NCI-H146 (cell line): ENCODE measurements at regions not wholly inside any gene's neighbourhood (a gene's known extent, or its start where the extent isn't known, plus 50 kb on each side); places are given as distances from the start of the nearest gene placed in this dataset.

Source experiments
- DNase-seq: peaks from one replicate; lab custom pipeline; 2025; lab: John Stamatoyannopoulos, UW

DNA sequence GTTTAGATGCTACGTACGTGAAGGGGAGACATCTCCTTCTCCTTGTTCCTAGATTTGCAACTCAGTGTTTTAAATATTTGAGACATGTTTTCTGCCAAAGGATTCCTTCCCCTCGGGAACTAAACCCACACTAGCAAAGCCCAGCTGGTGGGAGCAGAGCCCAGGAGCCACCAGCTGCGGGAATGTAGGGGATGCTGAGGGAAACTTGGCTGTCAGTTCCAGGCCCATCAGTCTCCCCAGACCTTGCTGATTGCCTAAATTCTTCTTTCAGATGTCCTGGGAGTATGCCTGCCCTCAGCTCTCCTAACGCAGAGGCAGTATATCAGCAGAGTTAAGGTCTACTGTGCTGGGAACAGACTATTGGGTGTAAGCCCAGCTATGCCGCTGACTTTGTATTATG is 630.0 kb upstream of the TENM3 start:
- no peak for DNase-seq

DNA sequence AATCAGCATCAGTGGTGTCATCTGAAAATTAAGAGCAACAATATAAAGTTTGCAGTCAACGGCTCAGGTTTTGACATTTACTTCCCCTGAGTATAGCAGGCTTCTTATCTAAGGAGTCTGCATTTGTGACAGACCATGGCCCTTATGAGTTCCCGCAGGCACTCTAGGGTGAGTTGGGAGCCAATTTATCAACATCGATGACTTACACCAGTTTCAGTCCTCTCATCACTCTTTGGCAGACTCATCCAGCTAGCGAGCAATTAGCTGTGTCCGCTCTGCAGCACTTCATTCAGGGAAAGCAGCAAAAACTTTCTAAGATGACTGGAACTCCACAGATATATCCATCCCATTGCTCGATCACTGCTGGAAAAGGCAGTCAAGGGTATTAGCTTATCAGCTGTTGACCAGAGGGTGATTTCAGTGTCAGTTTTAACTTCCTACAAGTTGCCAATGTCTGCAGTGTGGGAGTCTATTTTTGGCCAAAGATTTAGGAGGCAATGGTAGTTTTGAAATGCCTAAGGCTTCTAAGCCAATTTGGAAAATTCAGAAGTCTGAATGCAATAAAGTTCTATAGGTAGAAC is 625.1 kb upstream of the TENM3 start:
- no peak for DNase-seq

DNA sequence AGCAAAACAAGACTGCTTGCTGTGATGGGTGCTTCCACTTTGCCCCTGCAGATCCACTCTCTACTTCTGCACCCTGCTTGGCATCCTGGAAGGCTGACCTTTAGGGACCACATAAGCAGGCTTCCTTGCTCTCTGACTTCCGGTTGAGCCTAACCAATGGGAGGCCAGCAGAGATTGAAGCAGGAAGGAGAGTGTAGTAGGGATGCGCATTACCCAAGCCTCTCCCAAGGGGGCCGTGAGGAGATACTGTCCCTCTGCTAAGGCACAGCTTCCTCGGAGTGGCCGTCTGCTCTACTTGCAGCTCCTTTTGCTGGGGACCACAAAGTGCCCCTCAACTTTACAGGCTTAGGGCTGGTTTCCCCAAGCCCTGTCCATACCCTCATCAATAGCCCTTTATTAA is 624.3 kb upstream of the TENM3 start:
- no peak for DNase-seq

DNA sequence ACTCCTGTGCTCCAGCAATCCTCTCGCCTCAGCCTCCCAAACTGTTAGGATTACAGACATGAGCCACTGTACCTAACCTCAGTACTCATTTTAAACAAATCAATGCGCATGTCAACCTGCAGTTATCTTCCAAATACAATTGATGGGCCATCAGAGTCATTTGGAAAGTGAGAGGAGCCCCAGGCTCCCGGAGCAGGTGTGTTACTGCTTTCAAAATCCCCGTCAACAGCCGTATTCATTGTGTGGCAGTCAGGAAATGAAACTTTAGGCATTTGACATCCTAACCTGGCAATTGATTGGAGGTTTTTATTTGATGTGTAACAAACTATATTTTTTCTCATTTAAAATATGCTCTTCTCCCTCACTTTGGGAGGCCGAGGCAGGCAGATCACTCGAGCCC is 623.6 kb upstream of the TENM3 start:
- peak; percentile 85 for DNase-seq

DNA sequence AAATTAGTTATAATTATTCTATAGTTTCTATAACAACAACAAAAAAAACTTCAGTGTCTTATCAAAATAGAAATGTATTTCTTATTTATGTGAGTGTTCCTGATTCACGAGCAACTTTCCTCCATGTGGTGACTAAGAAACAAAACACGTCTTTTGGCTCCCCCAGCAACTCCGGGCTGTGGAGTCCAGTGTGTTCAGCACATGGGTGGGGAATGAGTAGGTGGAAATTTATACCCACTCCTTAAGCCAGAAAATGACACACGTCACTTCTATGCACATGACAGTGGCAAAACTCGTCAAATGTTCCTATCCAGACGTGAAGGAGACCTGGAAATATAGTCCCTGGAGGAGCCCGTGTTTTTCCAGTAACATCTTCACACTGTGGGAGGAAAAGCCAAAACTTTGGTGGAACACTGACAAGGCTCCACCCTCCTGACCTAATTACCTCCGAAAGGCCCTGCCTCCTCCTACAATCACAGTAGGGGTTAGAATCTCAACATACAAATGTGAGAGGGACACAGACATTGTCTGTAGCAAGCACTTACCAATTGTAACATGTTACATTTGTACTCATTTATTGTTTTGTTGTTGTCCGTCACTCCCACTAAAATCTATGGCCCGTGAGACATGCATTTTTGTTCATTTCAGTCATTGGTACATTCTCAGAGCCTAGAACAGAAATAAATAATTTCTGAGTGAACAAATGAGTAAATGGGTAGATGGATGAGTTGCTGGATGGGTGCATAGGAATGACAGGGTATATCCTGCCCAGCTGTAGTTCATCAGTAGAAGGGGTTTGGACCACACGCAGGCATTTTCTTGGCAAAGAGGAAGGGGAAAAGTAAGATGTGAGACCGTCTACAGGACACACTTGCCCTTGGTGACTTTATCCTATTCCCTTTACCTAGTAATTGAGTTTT is 605.8 kb upstream of the TENM3 start:
- no peak for DNase-seq

DNA sequence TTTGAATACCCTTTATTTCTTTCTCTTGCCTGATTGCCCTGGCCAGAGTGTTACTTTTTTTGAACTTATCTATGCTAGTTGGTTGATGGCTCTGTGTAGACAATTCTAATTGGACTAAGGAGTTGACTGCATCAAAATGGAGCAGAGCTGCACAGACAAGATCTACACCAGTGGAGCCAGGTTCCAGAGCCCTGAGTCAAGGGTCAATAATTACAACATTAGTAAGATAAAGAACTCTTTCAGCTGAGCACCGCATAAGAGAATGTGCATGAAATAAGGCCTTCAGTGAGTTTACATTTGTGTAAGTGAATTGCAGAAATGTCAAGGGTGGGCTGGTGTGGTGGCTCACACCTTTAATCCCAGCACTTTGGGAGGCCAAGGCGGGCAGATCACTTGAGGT is 599.7 kb upstream of the TENM3 start:
- no peak for DNase-seq

DNA sequence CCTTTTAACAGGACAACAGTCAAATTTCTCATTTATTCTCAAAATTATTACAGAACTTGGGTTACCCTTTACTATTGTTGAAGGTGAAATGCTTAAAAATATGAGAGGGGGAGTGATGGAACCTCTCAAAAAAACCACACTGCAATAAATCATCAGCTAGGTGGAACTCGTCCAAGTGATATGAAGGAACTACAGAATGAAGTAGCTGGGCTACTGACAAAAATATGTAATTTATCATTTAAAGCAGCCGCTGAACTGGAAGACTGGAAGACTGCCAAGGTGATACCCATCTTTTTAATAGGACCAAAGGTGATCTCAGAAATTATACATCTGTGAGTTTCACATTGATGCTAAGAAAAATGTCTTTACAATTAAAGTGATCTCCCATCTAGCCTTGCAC is 597.7 kb upstream of the TENM3 start:
- DNase-seq = no peak

DNA sequence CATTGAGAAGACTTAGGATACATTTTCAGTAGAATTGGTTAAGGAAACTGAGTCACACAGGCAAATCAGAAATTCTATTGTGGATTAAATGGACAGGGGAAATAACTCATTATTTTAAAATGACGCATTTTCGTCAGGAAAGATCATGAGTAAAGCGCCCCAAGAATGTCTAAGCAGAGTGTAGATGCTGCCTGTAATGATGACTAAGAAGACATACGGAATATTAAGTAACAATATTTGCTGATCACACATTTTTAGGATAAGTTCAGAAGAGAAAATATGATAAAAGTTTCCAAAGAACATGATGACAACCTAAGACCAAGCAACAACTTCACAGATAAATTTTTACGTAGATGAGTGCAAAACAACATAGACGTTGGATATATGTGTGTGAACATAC is 596.3 kb upstream of the TENM3 start:
- no peak for DNase-seq

DNA sequence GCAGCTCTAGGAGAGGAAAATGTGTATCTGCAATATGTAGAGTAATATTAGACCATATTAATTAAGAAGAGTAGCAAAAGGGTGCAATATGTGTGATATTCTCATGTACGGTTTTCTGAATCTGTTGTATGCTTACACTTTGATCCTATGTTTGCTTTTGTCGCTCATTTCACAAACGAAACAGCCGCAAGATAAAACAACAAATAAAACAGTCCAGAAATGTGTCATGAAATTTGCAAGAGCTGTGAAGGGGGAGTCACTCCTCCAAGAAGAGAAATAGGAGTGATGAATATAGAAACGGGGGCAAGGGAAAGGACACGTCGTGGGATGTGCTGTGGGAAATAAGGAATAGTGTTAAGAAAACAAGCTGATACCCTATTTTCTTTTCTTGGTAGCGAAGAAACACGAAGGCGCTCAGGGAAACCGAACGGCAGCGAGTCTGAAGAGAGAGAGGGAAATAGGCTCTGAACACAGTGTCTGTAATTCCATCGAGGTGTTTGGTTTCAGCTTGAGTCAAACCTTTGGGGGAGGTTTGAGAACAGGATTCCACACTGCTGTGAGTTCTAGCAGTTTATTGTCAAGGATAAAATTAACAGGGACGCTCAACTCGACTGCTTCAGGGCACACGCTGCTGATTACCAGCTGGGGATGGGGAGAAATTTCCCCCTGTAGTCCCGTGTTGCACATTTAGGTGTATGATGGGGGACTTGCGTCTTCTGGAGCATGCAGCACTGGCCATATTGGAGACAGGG is 595.6 kb upstream of the TENM3 start:
- DNase-seq = no peak

DNA sequence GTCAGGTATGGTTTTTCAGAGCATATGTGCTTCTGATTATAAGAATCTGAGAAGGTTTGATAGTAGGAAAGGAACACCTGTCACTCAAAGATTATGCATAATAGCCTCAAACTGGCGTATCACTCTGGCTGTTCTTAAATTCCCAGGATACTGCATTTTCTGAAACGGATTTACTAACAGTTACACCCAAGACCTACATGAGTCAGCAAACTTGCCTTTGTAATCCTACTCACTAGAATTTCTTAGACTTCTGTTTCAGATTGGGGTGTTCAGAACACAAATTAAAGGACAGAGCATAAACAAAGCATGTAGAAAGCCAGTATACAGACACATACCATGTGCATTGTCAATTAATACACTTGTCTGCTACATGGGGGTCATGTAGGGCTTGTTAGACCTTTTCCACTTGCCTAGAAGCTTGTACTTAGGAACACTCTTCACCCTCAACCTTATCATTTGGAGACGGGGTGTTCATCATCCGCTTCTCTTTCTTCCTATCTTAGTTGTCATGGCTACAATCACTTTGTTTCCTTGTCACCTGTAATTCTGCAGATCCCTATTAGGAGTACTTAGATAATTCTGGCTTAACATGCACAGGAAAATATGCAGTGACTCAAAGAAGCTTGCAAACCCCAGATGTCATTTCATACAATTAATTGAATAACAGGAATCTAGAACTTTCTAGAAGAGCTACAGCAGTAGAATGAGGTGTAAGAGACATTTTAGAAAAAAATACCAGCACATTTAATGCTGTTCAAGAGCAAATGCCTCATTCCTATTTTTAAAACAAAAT is 593.0 kb upstream of the TENM3 start:
- peak; percentile 67 for DNase-seq

DNA sequence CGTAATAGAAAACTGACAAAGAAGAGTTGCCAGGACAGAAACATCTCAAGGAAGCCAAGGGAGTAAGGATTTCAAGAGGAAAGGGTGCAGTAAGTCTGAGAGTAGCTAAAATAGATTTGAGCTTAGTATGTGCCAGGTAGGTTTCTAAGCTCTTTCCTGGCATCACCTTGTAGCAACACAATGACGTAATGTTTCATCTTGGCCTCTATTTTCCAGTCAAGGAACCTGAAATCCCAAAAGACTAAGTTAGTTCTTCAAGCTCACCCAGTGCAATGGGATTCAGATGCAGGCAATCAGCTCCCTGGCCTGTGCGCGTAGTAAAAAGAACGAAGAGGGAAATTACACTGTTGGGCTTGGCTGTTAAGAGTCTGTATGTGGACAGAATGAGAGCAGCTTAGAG is 586.5 kb upstream of the TENM3 start:
- no peak for DNase-seq

DNA sequence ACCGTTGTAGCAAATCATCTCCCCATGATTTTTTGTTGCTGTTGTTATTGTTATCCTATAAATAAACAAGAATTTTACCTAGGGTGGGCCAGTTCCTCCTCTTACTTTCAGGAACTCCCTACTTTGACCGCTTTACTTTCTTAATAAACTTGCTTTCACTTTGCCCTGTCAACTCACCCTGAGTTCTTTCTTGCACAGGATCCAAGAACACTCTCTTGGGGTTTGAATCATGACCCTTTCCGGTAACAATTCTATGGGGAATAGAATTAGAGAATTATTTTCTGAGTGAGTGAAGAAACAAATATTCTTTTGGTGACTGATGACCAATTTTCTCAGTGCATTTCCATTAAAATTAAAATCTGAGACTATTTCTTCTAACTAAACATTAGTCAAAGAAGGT is 584.0 kb upstream of the TENM3 start:
- peak; percentile 64 for DNase-seq

DNA sequence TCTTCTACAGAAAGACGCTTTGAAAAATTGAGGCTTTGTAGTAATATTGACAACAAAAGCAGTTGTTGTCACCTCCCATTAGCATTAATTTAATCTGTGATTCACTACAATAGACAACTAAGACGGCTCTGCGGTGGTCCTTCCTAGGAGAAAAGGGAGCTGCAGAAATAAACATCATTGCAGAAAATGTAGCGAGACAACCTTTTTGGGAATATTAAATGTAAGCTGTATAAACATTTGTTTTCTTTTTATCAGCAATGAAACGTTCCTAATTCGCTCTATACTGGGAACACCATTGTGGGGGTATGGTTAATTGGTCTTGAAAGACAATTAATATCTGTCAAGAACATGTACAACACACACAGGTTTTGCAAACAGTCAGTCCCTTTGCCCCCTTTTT is 583.3 kb upstream of the TENM3 start:
- DNase-seq = peak; percentile 100

DNA sequence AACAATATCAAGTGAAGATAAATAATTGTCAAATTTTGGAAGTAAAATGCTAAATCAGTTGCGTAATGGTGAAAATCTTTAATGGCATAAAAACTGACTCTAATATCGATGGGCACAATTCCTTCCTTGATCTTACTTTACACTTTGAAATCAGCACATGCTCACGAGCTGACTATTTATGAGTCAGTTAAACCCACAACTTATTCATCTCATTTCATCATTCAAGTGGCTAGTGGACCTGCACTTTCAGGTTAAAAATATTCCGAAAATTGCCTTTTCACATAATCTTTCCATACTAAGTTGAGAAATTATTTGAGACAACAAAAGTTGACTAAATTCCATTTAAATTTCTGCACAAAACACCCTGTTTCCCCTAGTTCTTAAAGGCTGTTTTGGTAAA is 582.1 kb upstream of the TENM3 start:
- no peak for DNase-seq

DNA sequence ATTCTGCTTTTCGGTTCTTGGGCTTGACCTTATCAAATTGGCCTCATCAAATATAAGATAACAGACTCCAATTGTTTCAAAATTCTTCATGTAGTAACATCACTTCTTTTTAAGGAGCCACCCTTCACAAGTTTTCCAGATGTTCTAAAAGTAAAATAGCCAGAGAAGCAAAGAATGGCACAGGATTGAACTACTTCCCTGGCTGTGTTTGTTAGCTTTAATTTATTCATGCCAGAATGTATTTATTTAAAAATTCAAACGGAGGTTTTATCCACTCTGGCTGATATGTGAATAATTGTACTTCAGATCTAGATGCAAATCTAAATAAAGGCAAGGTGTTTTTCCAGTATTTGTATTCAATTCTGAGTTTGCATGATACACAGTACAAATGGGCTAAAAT is 581.3 kb upstream of the TENM3 start:
- DNase-seq = no peak

DNA sequence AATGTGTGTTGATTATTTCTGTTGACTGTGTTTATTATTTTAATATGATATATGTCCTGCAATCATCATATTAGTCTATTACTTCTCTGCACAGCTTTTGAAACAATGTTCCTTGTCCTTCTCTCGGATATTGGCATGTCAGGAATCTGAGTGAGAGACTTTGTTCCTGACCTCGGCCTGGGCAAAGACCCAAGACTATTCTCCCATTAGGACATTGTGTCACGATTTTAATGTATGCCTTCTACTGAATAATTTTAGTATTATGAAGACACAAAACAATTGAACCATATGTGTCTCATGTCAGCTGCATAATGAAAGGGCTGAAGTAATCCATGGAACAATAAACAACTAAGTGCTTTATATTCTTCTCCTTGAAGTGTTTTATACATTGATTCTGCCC is 580.8 kb upstream of the TENM3 start:
- peak; percentile 51 for DNase-seq

DNA sequence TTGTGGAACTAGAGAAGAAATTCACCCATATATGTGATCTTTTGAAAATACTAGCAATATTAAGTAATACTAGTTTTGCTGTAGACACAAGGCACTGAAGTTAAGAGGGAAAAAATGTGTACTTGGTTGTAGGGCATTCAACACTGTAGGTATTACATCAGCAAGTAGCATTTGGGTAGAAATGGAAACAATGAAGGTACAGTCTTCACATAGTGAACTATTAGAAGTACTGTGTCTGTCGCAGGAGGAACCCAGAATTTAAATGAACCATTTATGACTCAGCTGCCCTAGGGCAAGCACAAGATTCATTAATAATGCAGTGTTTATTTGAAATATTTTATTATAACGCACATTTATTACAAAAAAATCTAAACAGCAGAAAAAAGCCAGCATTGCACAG is 572.7 kb upstream of the TENM3 start:
- peak; percentile 75 for DNase-seq

DNA sequence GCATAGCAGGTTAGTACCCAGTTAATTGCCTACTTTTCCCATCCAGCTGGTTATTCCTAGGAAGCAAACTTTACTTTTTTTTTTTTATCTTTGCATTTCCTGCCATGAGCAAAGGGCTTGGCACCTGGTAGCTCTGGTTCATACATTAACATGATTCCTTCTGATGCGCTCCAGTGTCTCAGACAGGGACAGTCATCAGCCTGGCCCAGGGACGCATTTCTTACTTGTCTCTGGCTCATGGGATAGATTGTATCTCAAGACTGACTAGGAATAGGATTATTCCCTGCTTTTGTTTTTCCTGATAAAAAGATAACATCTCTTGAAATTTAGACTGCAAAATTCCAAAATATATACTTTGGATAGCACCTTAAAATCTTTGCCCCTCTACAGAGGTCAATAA is 571.5 kb upstream of the TENM3 start:
- DNase-seq = no peak

DNA sequence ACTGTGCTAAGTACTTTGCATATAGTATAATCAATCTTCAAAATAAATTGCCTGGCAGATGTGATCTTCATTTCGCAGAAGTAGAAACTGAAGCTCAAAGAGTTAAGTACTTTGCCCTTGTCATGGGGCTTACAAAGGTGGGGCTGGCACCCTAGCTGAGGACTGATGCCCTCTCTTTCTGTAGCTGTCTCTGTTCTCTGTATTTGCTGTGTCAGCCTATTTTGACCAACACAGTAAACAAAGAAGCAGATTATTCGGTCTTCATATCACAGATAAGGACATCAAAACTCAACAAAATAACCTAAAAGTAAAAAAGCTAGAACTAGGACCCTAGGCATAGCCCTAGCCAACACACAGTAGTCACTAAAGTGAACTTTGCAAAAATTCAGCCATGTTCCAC is 570.5 kb upstream of the TENM3 start:
- peak; percentile 57 for DNase-seq

DNA sequence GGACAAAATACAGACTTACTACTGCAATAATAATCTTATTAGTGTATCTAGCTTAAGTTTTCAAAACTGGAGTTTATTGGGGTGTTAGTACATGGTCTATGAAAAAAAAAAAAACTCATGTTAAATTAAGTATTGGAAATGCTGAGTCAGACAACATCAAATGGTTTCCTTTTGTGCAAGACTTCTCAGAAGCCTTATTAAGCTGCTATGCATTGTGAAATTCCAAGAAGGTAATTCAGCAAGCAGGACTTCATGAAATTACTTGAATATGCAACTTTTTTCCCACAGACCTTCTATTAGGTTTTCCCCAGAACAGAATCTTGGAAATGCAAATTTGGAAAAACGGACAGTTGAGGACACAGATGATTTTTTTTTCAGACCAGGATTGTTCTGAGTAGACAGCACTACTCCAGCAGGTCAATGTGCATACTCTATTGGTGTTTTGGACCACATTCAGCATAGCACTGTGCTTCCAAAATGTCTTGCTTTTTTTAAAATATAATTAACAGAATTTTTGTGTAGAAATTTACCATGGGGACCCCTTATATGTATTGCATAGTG is 568.8 kb upstream of the TENM3 start:
- DNase-seq = no peak

DNA sequence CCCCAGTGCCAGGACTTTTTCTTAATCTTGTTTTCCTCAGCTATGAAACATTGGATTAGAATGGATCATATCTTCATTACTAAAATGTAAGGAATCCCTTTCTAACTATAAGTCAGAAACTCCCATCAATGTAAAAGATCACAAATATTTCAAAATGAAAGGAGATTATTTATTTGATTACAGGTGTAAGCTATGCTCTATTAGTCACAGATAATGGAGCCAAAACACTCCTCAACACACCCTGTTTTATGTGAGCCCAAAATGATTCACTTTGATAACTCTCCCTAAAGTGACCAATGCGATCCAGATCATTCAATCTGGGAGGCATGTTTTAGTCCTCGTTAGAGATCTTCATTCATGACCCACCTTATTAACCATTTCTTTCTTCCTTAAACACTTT is 566.7 kb upstream of the TENM3 start:
- no peak for DNase-seq

DNA sequence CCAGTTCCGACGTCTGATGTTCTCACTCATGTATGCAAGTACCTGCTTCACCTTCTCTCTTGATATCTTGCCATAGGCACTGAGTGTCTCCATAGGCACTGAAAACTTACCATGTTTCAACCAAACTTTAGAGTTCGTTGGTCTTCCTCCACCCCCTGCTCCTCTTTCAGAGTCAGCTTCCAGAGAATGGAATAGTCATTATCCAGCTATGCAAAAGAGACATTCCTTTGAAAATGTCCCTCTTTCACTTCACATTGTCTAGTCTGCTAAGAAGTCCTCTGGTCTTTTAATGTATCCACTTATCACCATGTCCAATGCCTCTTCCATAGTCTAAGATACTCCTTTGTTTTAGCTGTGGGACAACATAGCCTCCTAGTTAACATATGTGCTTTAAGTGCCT is 566.0 kb upstream of the TENM3 start:
- no peak for DNase-seq
